GM12891 (cell line): ENCODE measurements at regions not wholly inside any gene's neighbourhood (a gene's known extent, or its start where the extent isn't known, plus 50 kb on each side); places are given as distances from the start of the nearest gene placed in this dataset.

Source experiments
- PAX5 ChIP-seq: IDR thresholded peaks from 2 replicates; pipeline ENCODE4 v1.6.1; 2011; ENCODE audit warnings: low read length, moderate library complexity, mild to moderate bottlenecking; ENCODE audit not compliant: insufficient read depth, severe bottlenecking
- POLR2A ChIP-seq: IDR thresholded peaks from 2 replicates; pipeline ENCODE4 v1.6.1; 2011; ENCODE audit warnings: low read depth, low read length, control low read depth
- POLR2AphosphoS5 ChIP-seq: IDR thresholded peaks from 2 replicates; pipeline ENCODE4 v1.6.1; 2011; ENCODE audit warnings: low read depth, low read length, control low read depth
- POU2F2 ChIP-seq: IDR thresholded peaks from 2 replicates; pipeline ENCODE4 v1.6.1; 2011; ENCODE audit warnings: low read depth, mild to moderate bottlenecking, control low read depth, low read length, moderate library complexity
- SPI1 ChIP-seq: IDR thresholded peaks from 2 replicates; pipeline ENCODE4 v1.6.1; 2011; ENCODE audit warnings: low read depth, low read length, control low read depth
- TAF1 ChIP-seq: IDR thresholded peaks from 2 replicates; pipeline ENCODE4 v1.6.1; 2011; ENCODE audit warnings: low read depth, low read length, control low read depth

DNA sequence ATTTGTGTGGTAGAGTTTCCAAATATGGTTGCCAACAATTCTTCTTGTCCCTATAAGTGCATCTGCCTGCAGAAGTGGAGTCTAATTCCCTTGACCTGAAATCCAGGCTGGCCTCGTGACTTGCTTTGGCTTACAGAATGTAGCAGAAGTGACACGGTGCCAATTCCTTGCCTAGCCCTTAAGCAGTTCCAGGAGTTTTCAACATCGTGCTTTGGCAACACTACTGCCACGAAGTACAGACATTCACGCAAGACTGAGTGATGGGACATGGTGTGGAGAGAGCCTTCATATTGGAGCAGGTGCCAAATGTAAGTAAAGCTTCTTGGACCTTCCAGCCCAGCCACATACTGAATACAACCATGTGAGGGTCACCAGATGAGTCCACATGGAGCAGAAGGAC lies 92.9 kb upstream of the NEK6 start:
- TF ChIP-seq POLR2A = no peak
- TF ChIP-seq POLR2AphosphoS5 = no peak
- no peak for TF ChIP-seq TAF1
- no peak for TF ChIP-seq SPI1
- TF ChIP-seq PAX5 = no peak
- no peak for TF ChIP-seq POU2F2
